ENCODE measurements at regions not wholly inside any gene's neighbourhood (a gene's known extent, or its start where the extent isn't known, plus 50 kb on each side); places are given as distances from the start of the nearest gene placed in this dataset.

DNA sequence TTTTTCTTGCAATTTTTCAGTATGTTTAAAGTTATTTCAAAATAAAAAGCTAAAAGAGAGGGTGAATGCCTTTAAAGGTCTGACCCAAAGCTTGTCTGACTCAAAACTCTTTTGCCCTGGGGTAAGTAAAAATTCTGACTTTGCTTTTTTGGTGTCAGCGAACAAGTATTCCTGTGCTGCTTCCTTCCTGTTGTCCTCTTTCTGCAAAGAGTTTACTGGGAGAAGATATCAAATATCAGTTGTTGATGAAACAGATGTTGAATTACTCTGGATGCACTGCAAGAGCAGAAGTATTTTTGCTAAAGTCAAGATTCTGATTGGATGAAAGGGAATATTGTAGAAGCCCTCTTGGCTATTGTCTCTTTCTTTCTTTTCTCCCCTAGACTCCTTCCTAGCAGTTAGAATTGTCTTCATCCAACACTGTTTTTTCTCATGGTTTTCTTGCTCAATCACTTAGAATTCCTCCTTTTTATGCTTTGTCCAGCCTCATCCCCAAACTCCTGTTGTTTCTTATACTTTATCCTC is 62.0 kb downstream of the DACT1 start:
- FAIRE-seq (no peak), DNase-seq (ENCODE audit: low read depth in 1 of 2, low spot score in 2 of 2) (no peak)
- H2BK20ac ChIP-seq (ENCODE audit: low read length), result no peak overlapping the region
- no peaks in the 10 kb centered on the region for H3K4me1 ChIP-seq (replicated peaks in 1 of 4; ENCODE audit: control insufficient read depth in 3 of 4, insufficient read depth in 4 of 4, low read length in 3 of 4)
- no peak overlapping the region for H3K18ac ChIP-seq (ENCODE audit: extremely low read depth, low read length)
- H4K91ac ChIP-seq (replicated peaks; ENCODE audit: insufficient read length, low read length), result no peak overlapping the region
- no peaks in the 10 kb centered on the region for H3K79me2 ChIP-seq (ENCODE audit: control insufficient read depth in 1 of 2, insufficient read depth in 2 of 2, low read length in 2 of 2)
- TF ChIP-seq CBX5 (IDR thresholded peaks at IDR 0.05; ENCODE audit: low read depth, low read length), result no peak
- no peak for TF ChIP-seq GABPA (IDR thresholded peaks at IDR 0.05; ENCODE audit: borderline replicate concordance, insufficient read depth, low read length)
- no peak for TF ChIP-seq SP1 (IDR thresholded peaks at IDR 0.05; ENCODE audit: low read depth, low read length)
- TF ChIP-seq TAF1 (IDR thresholded peaks at IDR 0.05; ENCODE audit: low read depth, low read length), result no peak
- TF ChIP-seq YY1 (IDR thresholded peaks at IDR 0.05; ENCODE audit: low read depth, low read length), result no peak
- no peak for TF ChIP-seq TBP (IDR thresholded peaks at IDR 0.05; ENCODE audit: low read depth, low read length)
- TF ChIP-seq POLR2A (IDR thresholded peaks at IDR 0.05; ENCODE audit: control extremely low read depth in 1 of 2, low read depth in 2 of 2, low read length in 2 of 2), result no peak
- no peak for TF ChIP-seq RAD21 (IDR thresholded peaks at IDR 0.05 in 1 of 2, conservative IDR thresholded peaks at IDR 0.05 in 1 of 2; ENCODE audit: low read depth in 2 of 2, low read length in 2 of 2)
- TF ChIP-seq NRF1 (IDR thresholded peaks at IDR 0.05; ENCODE audit: low read depth, low read length), result no peak
- TF ChIP-seq SUZ12 (IDR thresholded peaks at IDR 0.05; ENCODE audit: low read length), result no peak
- TF ChIP-seq, protein P1, sequence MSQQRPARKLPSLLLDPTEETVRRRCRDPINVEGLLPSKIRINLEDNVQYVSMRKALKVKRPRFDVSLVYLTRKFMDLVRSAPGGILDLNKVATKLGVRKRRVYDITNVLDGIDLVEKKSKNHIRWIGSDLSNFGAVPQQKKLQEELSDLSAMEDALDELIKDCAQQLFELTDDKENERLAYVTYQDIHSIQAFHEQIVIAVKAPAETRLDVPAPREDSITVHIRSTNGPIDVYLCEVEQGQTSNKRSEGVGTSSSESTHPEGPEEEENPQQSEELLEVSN (IDR thresholded peaks at IDR 0.05), result no peak
- TF ChIP-seq, protein P2, sequence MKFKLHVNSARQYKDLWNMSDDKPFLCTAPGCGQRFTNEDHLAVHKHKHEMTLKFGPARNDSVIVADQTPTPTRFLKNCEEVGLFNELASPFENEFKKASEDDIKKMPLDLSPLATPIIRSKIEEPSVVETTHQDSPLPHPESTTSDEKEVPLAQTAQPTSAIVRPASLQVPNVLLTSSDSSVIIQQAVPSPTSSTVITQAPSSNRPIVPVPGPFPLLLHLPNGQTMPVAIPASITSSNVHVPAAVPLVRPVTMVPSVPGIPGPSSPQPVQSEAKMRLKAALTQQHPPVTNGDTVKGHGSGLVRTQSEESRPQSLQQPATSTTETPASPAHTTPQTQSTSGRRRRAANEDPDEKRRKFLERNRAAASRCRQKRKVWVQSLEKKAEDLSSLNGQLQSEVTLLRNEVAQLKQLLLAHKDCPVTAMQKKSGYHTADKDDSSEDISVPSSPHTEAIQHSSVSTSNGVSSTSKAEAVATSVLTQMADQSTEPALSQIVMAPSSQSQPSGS (IDR thresholded peaks at IDR 0.05; ENCODE audit: low read length), result no peak
- no peak overlapping the region for H4K8ac ChIP-seq (ENCODE audit: extremely low read depth, insufficient read depth, low read length)
- no peak overlapping the region for H2BK5ac ChIP-seq (ENCODE audit: low read depth, low read length)
- H3K56ac ChIP-seq (replicated peaks; ENCODE audit: insufficient read length, low read depth, low read length), result no peak overlapping the region
- no peaks in the 10 kb centered on the region for H3K36me3 ChIP-seq (ENCODE audit: control insufficient read depth in 2 of 4, insufficient read depth in 4 of 4, low read length in 3 of 4)
- no peak overlapping the region for H3K9ac ChIP-seq (replicated peaks in 1 of 4; ENCODE audit: extremely low read depth in 1 of 4, low read depth in 3 of 4, low read length in 3 of 4)
- no peak overlapping the region for H3K4me2 ChIP-seq (ENCODE audit: insufficient read depth in 1 of 2, low read depth in 2 of 2, low read length in 2 of 2)
- H3K79me1 ChIP-seq (ENCODE audit: low read depth, low read length), result no peaks in the 10 kb centered on the region
- H2AFZ ChIP-seq (ENCODE audit: low read length), result no peak overlapping the region
- POLR2A ChIA-PET (ENCODE audit: partially characterized antibody), result no interaction called here
- H3K23me2 ChIP-seq (ENCODE audit: low read depth, low read length), result no peaks in the 10 kb centered on the region
- no peak overlapping the region for H3K4me3 ChIP-seq (ENCODE audit: extremely low read depth in 1 of 4, insufficient read depth in 2 of 4, low read depth in 3 of 4, low read length in 4 of 4)
- H4K5ac ChIP-seq (ENCODE audit: insufficient read length, low read depth, low read length), result no peak overlapping the region
- no peak overlapping the region for H3K23ac ChIP-seq (ENCODE audit: insufficient read length)
- no peak overlapping the region for H2AK5ac ChIP-seq (ENCODE audit: low read depth, low read length)
- H2BK12ac ChIP-seq (ENCODE audit: low read depth, low read length), result no peak overlapping the region
- H3K14ac ChIP-seq (ENCODE audit: insufficient read length), result no peak overlapping the region
- H3K27ac ChIP-seq (ENCODE audit: low read depth, low read length), result no peak overlapping the region
- H3K9me3 ChIP-seq (ENCODE audit: insufficient read depth in 2 of 2, low read depth in 1 of 2, low read length in 1 of 2), result no peaks in the 10 kb centered on the region
- no peak overlapping the region for H2BK120ac ChIP-seq (replicated peaks; ENCODE audit: low read depth, low read length)
- CTCF ChIA-PET (ENCODE audit: partially characterized antibody), result interaction anchor here (0.9 to 1.2 kb wide), 3 partner anchors 9 to 13 kb away, joined by 3 read pairs; no protein-coding TSS in a partner anchor
- no peaks in the 10 kb centered on the region for H4K20me1 ChIP-seq (replicated peaks in 1 of 2; ENCODE audit: control insufficient read depth in 1 of 2, insufficient read depth in 2 of 2, low read length in 2 of 2)
- H3K27me3 ChIP-seq (replicated peaks in 1 of 4; ENCODE audit: control insufficient read depth in 3 of 4, extremely low read depth in 1 of 4, insufficient read depth in 3 of 4, low read length in 3 of 4), result no peaks in the 10 kb centered on the region
- H2BK15ac ChIP-seq (ENCODE audit: low read length), result no peak overlapping the region
- no peak overlapping the region for H3K4ac ChIP-seq (replicated peaks; ENCODE audit: insufficient read length, low read depth, low read length)
- WGBS, 2 experiments (ENCODE audit: extremely low coverage in 1 of 2, insufficient coverage in 1 of 2, insufficient read length in 1 of 2, insufficient replicate concordance in 2 of 2, low coverage in 1 of 2, low lambda C conversion rate in 2 of 2, missing lambda C conversion rate in 1 of 2), result 89% methylated on average over 1 of the region's 1 CpG; no CpG with 5 or more reads in 1 of the 2 experiments
